Ecto neural progenitor cell (in vitro differentiated cells): ENCODE measurements at regions not wholly inside any gene's neighbourhood (a gene's known extent, or its start where the extent isn't known, plus 50 kb on each side); places are given as distances from the start of the nearest gene placed in this dataset.
A peak's percentile ranks its signal among the peaks of the same experiment; 100 is the strongest.
"Not testable (repeated sequence)": the region's sequence is repeated elsewhere in the genome, so short reads cannot be mapped to it uniquely, and the experiment has no call there.

Source experiments
- DNase-seq: peaks from one replicate; pipeline ENCODE4 v3.0.0-alpha.2; 2018; ENCODE audit warnings: low spot score

GRCh38 chr18:57881818-57882413, 78.8 kb upstream of the ATP8B1 start:
- peak; percentile 66 for DNase-seq

GRCh38 chr18:57879924-57880323, 76.8 kb upstream of the ATP8B1 start:
- DNase-seq = not testable (repeated sequence)

GRCh38 chr18:57869221-57869620, 66.1 kb upstream of the ATP8B1 start:
- no peak for DNase-seq

GRCh38 chr18:57866355-57866754, 63.2 kb upstream of the ATP8B1 start:
- no peak for DNase-seq

DNA sequence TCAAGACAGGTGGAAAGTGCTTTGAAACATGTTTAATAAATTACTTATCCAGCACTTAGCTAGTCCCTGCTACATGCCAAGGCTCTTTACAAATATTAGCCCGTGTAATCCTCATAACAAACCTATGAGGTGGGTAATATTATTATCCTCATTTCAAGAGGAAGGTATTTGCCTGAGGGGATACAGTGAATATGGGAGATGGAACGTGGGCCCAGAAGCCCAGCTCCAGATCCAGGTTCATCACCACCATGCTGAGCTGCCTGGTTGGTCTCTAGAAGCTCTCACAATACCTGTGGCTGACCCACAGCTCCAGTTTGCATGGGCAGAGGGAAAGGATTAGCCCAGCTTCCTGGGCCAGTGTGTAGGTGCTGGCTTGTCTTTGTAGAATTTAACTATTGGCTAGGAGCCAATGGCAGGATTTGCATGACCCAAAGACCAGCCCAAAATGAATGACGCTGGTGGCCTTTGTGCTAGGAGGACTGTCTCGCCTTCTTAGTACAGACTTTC, 61.6 kb upstream of the ATP8B1 start:
- no peak for DNase-seq

DNA sequence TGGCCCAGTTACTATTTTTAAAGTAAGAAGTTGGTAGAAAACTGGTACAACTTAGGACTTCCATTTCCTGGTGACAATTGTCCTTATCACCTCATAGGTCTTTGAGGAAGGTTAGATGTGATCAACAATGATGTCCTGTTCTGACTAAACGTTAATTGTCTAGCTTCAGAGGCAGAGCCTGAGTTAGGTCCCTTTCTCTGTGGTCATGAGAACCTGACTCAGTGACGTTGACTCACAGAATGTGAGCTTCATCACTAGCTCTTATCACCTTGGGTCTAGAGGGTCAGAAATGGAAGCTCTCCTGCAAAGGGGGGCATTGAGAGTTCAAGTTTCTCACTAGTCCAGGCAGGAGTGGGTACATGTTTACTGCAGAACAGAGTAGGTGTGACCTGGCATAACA, 60.6 kb upstream of the ATP8B1 start:
- DNase-seq = no peak

- no peak for DNase-seq
Observed at GRCh38 chr18:57859314-57859713, 56.2 kb upstream of the ATP8B1 start.

DNA sequence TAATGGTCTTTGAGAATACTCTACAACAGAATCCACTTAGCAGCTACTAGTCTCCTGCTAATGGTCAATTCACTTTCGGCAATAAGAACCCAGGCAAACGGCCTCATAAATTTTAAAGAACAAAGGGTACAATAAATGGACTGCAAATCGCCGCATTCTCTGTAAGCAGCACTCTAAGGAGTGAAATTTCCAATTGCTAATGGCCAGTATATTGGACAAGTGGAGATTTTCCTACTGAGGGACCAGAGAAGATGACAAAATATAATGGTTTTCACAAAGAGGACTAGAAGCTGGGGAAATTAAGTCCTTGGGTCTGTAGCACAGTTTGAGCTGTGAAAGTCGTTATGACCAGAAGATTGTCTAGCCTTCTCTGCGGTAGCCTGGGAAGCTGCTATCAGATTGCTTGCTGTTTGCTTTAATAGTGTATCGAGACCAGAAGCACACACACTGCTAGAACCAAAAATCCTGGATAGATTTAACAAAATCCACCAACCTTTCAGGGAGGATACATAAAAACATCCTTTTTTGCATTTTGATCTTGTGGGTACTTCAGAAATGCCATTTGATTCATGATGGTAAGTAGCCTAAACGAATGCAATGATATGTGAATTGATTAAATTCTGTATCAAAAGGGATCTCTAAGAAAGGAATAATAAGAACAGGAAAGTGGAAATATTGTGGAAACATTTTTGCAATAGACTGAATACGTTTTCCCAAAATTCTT, 53.6 kb upstream of the ATP8B1 start:
- no peak for DNase-seq

- no peak for DNase-seq
Observed at GRCh38 chr18:57856128-57856527, 53.0 kb upstream of the ATP8B1 start.

GRCh38 chr18:57855551-57855950, 52.4 kb upstream of the ATP8B1 start:
- no peak for DNase-seq

DNA sequence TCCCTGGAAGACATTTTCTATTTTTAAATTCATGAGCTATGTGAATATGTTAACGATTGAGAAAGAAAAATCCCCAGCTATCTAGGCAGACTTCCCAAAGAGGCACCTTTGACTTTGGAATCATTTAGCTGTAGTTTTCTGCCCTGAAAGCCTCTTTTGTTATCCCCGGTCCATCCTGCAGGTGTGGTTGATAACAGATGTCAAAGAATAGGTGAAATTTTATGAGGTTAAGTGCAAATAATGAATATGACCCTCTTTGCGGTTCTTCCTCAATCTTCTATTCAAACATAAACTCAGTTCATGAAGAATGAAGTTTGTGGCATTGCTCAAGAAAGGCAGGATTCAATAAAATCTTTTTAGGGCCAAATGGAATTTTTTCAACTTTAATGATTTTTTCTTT, 51.6 kb upstream of the ATP8B1 start:
- DNase-seq = no peak

DNA sequence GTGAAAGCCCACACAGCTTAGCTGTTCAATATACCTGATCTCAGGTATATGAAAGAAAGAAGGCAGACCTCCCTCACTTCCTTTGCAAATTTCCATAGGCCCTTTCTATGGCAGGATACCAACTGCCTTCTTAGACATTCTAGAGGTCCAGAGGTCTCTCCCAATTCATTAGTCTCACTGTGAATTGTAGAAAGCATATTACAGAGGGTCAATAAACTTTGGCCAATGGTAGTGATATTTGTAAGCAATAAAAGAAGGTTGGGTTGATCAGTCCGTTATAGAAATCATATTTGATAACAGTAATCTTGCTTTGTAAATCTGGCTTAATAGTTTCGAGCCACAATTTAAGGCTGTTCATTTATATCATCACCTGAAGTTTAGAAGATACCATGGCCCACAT, 50.7 kb upstream of the ATP8B1 start:
- no peak for DNase-seq

GRCh38 chr18:57853133-57853532, 50.0 kb upstream of the ATP8B1 start:
- no peak for DNase-seq
